ENCODE measurements at regions not wholly inside any gene's neighbourhood (a gene's known extent, or its start where the extent isn't known, plus 50 kb on each side); places are given as distances from the start of the nearest gene placed in this dataset.

GRCh38 chr20:59452856-59453255, 151.5 kb upstream of the PHACTR3 start:
- no peaks in the 10 kb centered on the region for H3K4me1 ChIP-seq (ENCODE audit: low read depth, poor library complexity, severe bottlenecking)
- H3K27ac ChIP-seq: no peak overlapping the region
- H3K36me3 ChIP-seq (ENCODE audit: insufficient read depth): no peaks in the 10 kb centered on the region
- no peak overlapping the region for H2AFZ ChIP-seq (ENCODE audit: low read depth)
- H3K9ac ChIP-seq: no peak overlapping the region
- H4K20me1 ChIP-seq (ENCODE audit: insufficient read depth): no peaks in the 10 kb centered on the region
- H3K4me2 ChIP-seq: no peak overlapping the region
- no peak for TF ChIP-seq CTCF (conservative IDR thresholded peaks at IDR 0.05; ENCODE audit: low read depth, low read length)
- H3K27me3 ChIP-seq (ENCODE audit: insufficient read depth, low read depth): peaks cover 47% of the 10 kb centered on the region; the same call in 1 of the 2 replicates
- no peaks in the 10 kb centered on the region for H3K79me2 ChIP-seq (ENCODE audit: insufficient read depth, low read depth)
- H3K4me3 ChIP-seq (IDR thresholded peaks at IDR 0.05; ENCODE audit: insufficient read depth, low read depth, low read length): no peak overlapping the region

GRCh38 chr20:59453759-59454560, 150.4 kb upstream of the PHACTR3 start:
- no peak for TF ChIP-seq CTCF (conservative IDR thresholded peaks at IDR 0.05; ENCODE audit: low read depth, low read length)
- Histone ChIP-seq H4K20me1 (ENCODE audit: insufficient read depth) (no peaks in the 10 kb centered on the region), H2AFZ (ENCODE audit: low read depth) (no peak overlapping the region), H3K9ac (no peak overlapping the region), H3K4me3 (IDR thresholded peaks at IDR 0.05; ENCODE audit: insufficient read depth, low read depth, low read length) (no peak overlapping the region), H3K27ac (no peak overlapping the region), H3K27me3 (ENCODE audit: insufficient read depth, low read depth) (peaks cover 36% of the 10 kb centered on the region; the same call in 1 of the 2 replicates), H3K4me1 (ENCODE audit: low read depth, poor library complexity, severe bottlenecking) (no peaks in the 10 kb centered on the region), H3K36me3 (ENCODE audit: insufficient read depth) (no peaks in the 10 kb centered on the region), H3K4me2 (no peak overlapping the region), H3K79me2 (ENCODE audit: insufficient read depth, low read depth) (no peaks in the 10 kb centered on the region)

- Histone ChIP-seq H3K4me3 (IDR thresholded peaks at IDR 0.05; ENCODE audit: insufficient read depth, low read depth, low read length) (no peak overlapping the region), H3K27me3 (ENCODE audit: insufficient read depth, low read depth) (peaks cover 19% of the 10 kb centered on the region; the same call in 1 of the 2 replicates), H4K20me1 (ENCODE audit: insufficient read depth) (no peaks in the 10 kb centered on the region), H3K4me2 (no peak overlapping the region), H3K4me1 (ENCODE audit: low read depth, poor library complexity, severe bottlenecking) (no peaks in the 10 kb centered on the region), H2AFZ (ENCODE audit: low read depth) (no peak overlapping the region; the same call in 1 of the 2 replicates), H3K79me2 (ENCODE audit: insufficient read depth, low read depth) (no peaks in the 10 kb centered on the region), H3K9ac (no peak overlapping the region), H3K27ac (no peak overlapping the region), H3K36me3 (ENCODE audit: insufficient read depth) (no peaks in the 10 kb centered on the region)
- peak; percentile 76 for TF ChIP-seq CTCF (conservative IDR thresholded peaks at IDR 0.05; ENCODE audit: low read depth, low read length)
Measured at GRCh38 chr20:59455402-59456341, 148.7 kb upstream of the PHACTR3 start.

- no peak for TF ChIP-seq CTCF (conservative IDR thresholded peaks at IDR 0.05; ENCODE audit: low read depth, low read length)
Measured at GRCh38 chr20:59456342-59457279, 147.7 kb upstream of the PHACTR3 start.

More at GRCh38 chr20:59456342-59457279, 147.7 kb upstream of the PHACTR3 start:
- H3K27me3 ChIP-seq (ENCODE audit: insufficient read depth, low read depth): peaks cover 11% of the 10 kb centered on the region; the same call in 1 of the 2 replicates
- no peaks in the 10 kb centered on the region for H3K79me2 ChIP-seq (ENCODE audit: insufficient read depth, low read depth)
- no peaks in the 10 kb centered on the region for H4K20me1 ChIP-seq (ENCODE audit: insufficient read depth)
- no peak overlapping the region for H3K27ac ChIP-seq
- no peak overlapping the region for H3K4me3 ChIP-seq (IDR thresholded peaks at IDR 0.05; ENCODE audit: insufficient read depth, low read depth, low read length)
- H3K36me3 ChIP-seq (ENCODE audit: insufficient read depth): no peaks in the 10 kb centered on the region
- H3K4me2 ChIP-seq: no peak overlapping the region
- H3K9ac ChIP-seq: no peak overlapping the region
- no peaks in the 10 kb centered on the region for H3K4me1 ChIP-seq (ENCODE audit: low read depth, poor library complexity, severe bottlenecking)
- no peak overlapping the region for H2AFZ ChIP-seq (ENCODE audit: low read depth)

Measured in KMS-11 (cell line).